ENCODE measurements at regions not wholly inside any gene's neighbourhood (a gene's known extent, or its start where the extent isn't known, plus 50 kb on each side); places are given as distances from the start of the nearest gene placed in this dataset.

GRCh38 chr22:25375683-25376082 lies 156.2 kb downstream of the CRYBB2 start:
- TF ChIP-seq YY1 (IDR thresholded peaks at IDR 0.05; ENCODE audit: insufficient read depth, insufficient read length), result no peak
- no peak for TF ChIP-seq SUZ12 (IDR thresholded peaks at IDR 0.05; ENCODE audit: extremely low read depth, insufficient read depth, insufficient read length)
- no peak for TF ChIP-seq ZNF274 (IDR thresholded peaks at IDR 0.05; ENCODE audit: low read depth, low read length)

Measured in NT2/D1 (cell line).